ENCODE measurements at regions not wholly inside any gene's neighbourhood (a gene's known extent, or its start where the extent isn't known, plus 50 kb on each side); places are given as distances from the start of the nearest gene placed in this dataset.

DNA sequence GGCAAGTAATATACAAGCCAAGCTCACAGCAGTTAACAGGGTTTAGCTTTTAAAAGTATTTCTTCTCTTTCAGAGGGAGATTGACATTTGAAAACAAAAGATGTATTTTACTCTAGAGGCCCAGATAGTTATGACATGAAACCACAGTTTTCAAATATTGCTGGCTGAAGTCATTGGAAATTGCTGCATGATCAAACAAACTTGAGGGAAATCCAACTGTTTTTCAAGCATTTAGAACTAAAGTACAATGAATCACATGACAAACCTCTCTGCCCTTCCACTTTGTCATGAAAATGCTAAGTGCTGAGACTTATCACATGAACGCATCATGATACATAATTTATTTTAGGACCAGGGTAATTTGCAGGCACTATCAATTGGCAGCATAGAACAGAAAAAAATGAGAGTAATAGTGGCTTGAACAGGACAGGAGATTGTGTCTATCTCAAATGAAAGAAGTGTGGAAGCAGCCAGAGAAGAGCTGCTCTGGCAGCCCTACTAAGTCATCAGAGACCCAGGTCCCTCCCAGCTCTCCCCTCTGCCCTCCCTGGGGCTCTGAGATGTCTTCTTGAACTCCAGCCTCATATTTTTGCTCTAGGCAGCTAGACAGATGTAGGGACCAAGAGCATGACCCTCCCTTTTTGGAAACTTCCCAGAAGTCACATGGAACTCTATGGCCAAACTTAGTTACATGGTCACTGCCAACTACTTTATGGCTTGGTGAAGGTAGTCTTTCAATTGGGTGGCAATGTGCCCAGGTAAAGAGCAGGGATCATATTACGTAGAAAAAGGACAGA is 90.1 kb upstream of the PELI2 start:
- H3K27ac ChIP-seq, result no peak overlapping the region
- H3K36me3 ChIP-seq (replicated peaks in 1 of 2), result no peaks in the 10 kb centered on the region
- H3K9me3 ChIP-seq (replicated peaks in 1 of 3), result no peaks in the 10 kb centered on the region
- intact Hi-C loops (cut with DNase I), result no loop called here
- H3K4me3 ChIP-seq, result no peak overlapping the region
- 31 to 48% (median 46%) methylated on average over 2 of the region's 2 CpGs for WGBS, 4 donors
- H3K4me1 ChIP-seq (replicated peaks in 1 of 2), result no peaks in the 10 kb centered on the region
- peaks cover 3% of the 10 kb centered on the region for H3K27me3 ChIP-seq
- DNase-seq, result no peak
- no peak for TF ChIP-seq POLR2A (IDR thresholded peaks at IDR 0.05)
- TF ChIP-seq, protein P1, sequence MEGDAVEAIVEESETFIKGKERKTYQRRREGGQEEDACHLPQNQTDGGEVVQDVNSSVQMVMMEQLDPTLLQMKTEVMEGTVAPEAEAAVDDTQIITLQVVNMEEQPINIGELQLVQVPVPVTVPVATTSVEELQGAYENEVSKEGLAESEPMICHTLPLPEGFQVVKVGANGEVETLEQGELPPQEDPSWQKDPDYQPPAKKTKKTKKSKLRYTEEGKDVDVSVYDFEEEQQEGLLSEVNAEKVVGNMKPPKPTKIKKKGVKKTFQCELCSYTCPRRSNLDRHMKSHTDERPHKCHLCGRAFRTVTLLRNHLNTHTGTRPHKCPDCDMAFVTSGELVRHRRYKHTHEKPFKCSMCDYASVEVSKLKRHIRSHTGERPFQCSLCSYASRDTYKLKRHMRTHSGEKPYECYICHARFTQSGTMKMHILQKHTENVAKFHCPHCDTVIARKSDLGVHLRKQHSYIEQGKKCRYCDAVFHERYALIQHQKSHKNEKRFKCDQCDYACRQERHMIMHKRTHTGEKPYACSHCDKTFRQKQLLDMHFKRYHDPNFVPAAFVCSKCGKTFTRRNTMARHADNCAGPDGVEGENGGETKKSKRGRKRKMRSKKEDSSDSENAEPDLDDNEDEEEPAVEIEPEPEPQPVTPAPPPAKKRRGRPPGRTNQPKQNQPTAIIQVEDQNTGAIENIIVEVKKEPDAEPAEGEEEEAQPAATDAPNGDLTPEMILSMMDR (IDR thresholded peaks at IDR 0.05), result no peak

DNA sequence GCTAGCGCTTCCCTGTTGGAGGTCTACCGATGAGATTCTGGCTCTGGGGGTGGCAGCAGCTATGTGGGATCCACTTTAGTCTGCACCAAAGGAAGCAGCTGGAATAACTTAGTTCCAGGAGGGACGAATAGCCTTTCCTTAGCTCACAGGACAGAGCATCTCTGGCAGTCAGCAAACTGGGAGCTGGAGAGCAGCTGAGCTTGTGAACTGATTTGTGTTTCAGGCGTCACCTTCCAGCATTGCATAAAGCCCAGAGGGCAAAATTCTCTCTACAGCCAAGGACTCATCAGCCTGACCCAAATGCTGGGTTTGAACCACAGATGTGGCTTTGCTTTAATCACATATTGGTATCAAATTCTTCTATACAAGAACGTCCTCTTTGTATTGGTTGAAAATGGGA is 81.9 kb upstream of the PELI2 start:
- H3K27me3 ChIP-seq, result peaks cover 3% of the 10 kb centered on the region
- WGBS, 4 donors, result 67 to 84% (median 71%) methylated on average over 3 to 5 of the region's 5 CpGs
- no peak for TF ChIP-seq POLR2A (IDR thresholded peaks at IDR 0.05)
- TF ChIP-seq, protein P1 (IDR thresholded peaks at IDR 0.05), result no peak
- H3K9me3 ChIP-seq (replicated peaks in 1 of 3), result no peaks in the 10 kb centered on the region
- no peak overlapping the region for H3K27ac ChIP-seq
- no peak for DNase-seq
- intact Hi-C loops (cut with DNase I), result no loop called here
- H3K4me3 ChIP-seq, result no peak overlapping the region
- H3K36me3 ChIP-seq (replicated peaks in 1 of 2), result no peaks in the 10 kb centered on the region
- no peaks in the 10 kb centered on the region for H3K4me1 ChIP-seq (replicated peaks in 1 of 2)

GRCh38 chr14:56040121-56040520 is 78.1 kb upstream of the PELI2 start:
- no peaks in the 10 kb centered on the region for H3K27me3 ChIP-seq
- intact Hi-C loops (cut with DNase I), result no loop called here
- TF ChIP-seq, protein P1 (IDR thresholded peaks at IDR 0.05), result no peak
- TF ChIP-seq POLR2A (IDR thresholded peaks at IDR 0.05), result no peak
- H3K9me3 ChIP-seq (replicated peaks in 1 of 3), result no peaks in the 10 kb centered on the region
- WGBS, 4 donors, result 58 to 67% (median 62%) methylated on average over 2 of the region's 2 CpGs
- no peak overlapping the region for H3K27ac ChIP-seq
- H3K36me3 ChIP-seq (replicated peaks in 1 of 2), result no peaks in the 10 kb centered on the region
- DNase-seq, result no peak
- H3K4me1 ChIP-seq (replicated peaks in 1 of 2), result no peaks in the 10 kb centered on the region
- H3K4me3 ChIP-seq, result no peak overlapping the region

GRCh38 chr14:56044196-56044595 is 74.0 kb upstream of the PELI2 start:
- Histone ChIP-seq H3K4me3 (no peak overlapping the region), H3K9me3 (replicated peaks in 1 of 3) (no peaks in the 10 kb centered on the region), H3K27ac (no peak overlapping the region), H3K36me3 (replicated peaks in 1 of 2) (no peaks in the 10 kb centered on the region), H3K27me3 (no peaks in the 10 kb centered on the region), H3K4me1 (replicated peaks in 1 of 2) (no peaks in the 10 kb centered on the region)
- TF ChIP-seq POLR2A (IDR thresholded peaks at IDR 0.05), result no peak
- TF ChIP-seq, protein P1 (IDR thresholded peaks at IDR 0.05), result no peak
- DNase-seq, result no peak
- WGBS, 4 donors, result 65 to 82% (median 75%) methylated on average over 2 of the region's 2 CpGs
- intact Hi-C loops (cut with DNase I), result no loop called here

Measured in adrenal gland (tissue), 9 donors.